Adrenal gland (tissue), 9 donors: ENCODE measurements at regions not wholly inside any gene's neighbourhood (a gene's known extent, or its start where the extent isn't known, plus 50 kb on each side); places are given as distances from the start of the nearest gene placed in this dataset.

Experiments
- DNase-seq, 7 donors: peaks; one replicate each; pipeline ENCODE4 v3.0.0-alpha.2; 2019 to 2020
- H3K27ac ChIP-seq, 5 donors: fragments of 200-600 bp; sonication (generic) in 4 of 5; 1 replicate in 3 of 5; 2 replicates in 2 of 5; pipeline versions ENCODE4 v1.5.1 to v1.8.0; 2016 to 2020; ENCODE audit warnings: mild to moderate bottlenecking in 1 of 5
- H3K27me3 ChIP-seq: fragments of 200-600 bp; 2 replicates; pipeline ENCODE4 v1.8.0; 2021
- H3K36me3 ChIP-seq, 2 donors: fragments of 200-600 bp; replicated peaks in 1 of 2; 1 replicate in 1 of 2; 2 replicates in 1 of 2; pipeline versions ENCODE4 v1.5.1 to v1.8.0; 2018 to 2022
- H3K4me1 ChIP-seq, 2 donors: fragments of 200-600 bp; replicated peaks in 1 of 2; 1 replicate in 1 of 2; 2 replicates in 1 of 2; pipeline versions ENCODE4 v1.5.1 to v1.8.0; 2018 to 2021
- H3K4me3 ChIP-seq, 4 donors: fragments of 200-600 bp; sonication (generic) in 3 of 4; one replicate each; pipeline ENCODE4 v1.5.1; 2016 to 2018
- H3K9me3 ChIP-seq, 3 donors: fragments of 200-600 bp; sonication (generic) in 1 of 3; replicated peaks in 1 of 3; 1 replicate in 2 of 3; 2 replicates in 1 of 3; pipeline versions ENCODE4 v1.5.1 to v1.8.0; 2016 to 2021
- POLR2A ChIP-seq, 2 donors: fragments of 450-650 bp; IDR thresholded peaks; one replicate each; pipeline ENCODE4 v1.6.1; 2017; ENCODE audit warnings: antibody characterized with exemption in 2 of 2, mild to moderate bottlenecking in 2 of 2, moderate library complexity in 1 of 2
- WGBS, 4 donors: extraction: QIAGEN DNeasy Blood & Tissue Kit in 2 of 4; methylation state at CpG; one replicate each; pipeline versions ENCODE4 v1.1.5 to v1.1.7; 2013 to 2017; 5-methylcytosine and 5-hydroxymethylcytosine counted together
- intact Hi-C, 2 donors: fragments of 100-400 bp; cut with DNase I; formaldehyde crosslinking; loops; one replicate each; pipeline versions ENCODE4 v1.14.1 to v1.15.0; 2022 to 2023
- TF ChIP-seq, protein P1 (sequence below), 6 experiments: fragments of 450-650 bp in 4 of 6; fragments of 200-600 bp in 2 of 6; sonication (generic) in 1 of 6; IDR thresholded peaks; 1 replicate in 5 of 6; 2 replicates in 1 of 6; pipeline versions ENCODE4 v1.5.1 to v1.8.0; 2016 to 2021; ENCODE audit warnings: antibody characterized with exemption in 6 of 6, mild to moderate bottlenecking in 2 of 6, moderate library complexity in 1 of 6
- donor health status: healthy with polysubstance abuse.
- donor health status: Bipolar disorder and iron deficiency.
- donor health status: DM: yes; HTN: yes; CAD: no.
- donor health status: DM: no; HTN: no; CAD: no.
- donor health status: DM: no; HTN: no; CAD: no.

DNA sequence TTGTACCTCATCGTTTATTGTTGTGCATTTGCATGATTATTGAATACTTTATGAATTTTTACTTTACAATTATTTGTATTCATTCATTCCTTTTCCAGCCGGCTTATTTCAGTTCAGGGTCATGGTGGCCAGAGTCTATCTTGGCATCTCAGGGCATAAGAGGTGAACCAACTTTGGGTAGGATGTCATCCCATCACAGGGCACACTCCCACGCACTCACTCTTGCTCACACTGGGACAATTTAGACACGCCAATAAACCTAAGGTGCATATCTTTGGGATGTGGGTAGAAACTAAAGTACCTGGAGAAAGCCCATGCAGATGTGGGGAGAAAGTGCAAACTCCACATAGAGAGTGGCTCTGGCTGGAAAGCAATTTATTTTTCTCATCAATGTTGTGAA is 158.1 kb upstream of the MAST4 start:
- intact Hi-C loops = no loop called here
- 80 to 89% (median 84%) methylated on average over 4 of the region's 4 CpGs for WGBS, 4 donors

DNA sequence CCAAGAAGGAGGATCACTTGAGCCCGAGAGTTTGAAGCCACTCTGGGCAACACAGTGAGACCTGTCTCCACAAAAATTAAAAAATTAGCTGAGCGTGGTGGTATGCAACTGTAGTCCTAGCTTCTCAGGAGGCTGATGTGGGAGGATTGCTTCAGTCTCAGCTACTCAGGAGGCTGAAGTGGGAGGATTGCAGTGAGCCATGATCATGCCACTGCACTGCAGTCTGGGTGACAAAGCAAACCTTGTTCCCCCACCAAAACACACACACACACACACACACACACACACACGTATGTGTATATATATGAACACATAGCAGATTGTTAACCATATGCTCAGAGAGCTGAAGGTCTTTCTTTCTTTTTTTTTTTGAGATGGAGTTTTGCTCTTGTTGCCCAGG is 157.5 kb upstream of the MAST4 start:
- H3K4me3 ChIP-seq = no peak overlapping the region
- peaks cover 7% of the 10 kb centered on the region for H3K27me3 ChIP-seq
- WGBS, 4 donors = 75 to 89% (median 82%) methylated on average over 3 of the region's 3 CpGs
- peaks cover 0 to 12% of the 10 kb centered on the region in 2 donors for H3K4me1 ChIP-seq
- DNase-seq = no peak
- TF ChIP-seq, protein P1, sequence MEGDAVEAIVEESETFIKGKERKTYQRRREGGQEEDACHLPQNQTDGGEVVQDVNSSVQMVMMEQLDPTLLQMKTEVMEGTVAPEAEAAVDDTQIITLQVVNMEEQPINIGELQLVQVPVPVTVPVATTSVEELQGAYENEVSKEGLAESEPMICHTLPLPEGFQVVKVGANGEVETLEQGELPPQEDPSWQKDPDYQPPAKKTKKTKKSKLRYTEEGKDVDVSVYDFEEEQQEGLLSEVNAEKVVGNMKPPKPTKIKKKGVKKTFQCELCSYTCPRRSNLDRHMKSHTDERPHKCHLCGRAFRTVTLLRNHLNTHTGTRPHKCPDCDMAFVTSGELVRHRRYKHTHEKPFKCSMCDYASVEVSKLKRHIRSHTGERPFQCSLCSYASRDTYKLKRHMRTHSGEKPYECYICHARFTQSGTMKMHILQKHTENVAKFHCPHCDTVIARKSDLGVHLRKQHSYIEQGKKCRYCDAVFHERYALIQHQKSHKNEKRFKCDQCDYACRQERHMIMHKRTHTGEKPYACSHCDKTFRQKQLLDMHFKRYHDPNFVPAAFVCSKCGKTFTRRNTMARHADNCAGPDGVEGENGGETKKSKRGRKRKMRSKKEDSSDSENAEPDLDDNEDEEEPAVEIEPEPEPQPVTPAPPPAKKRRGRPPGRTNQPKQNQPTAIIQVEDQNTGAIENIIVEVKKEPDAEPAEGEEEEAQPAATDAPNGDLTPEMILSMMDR (IDR thresholded peaks at IDR 0.05) = no peak
- no peak for TF ChIP-seq POLR2A (IDR thresholded peaks at IDR 0.05)
- intact Hi-C loops = no loop called here
- H3K27ac ChIP-seq = no peak overlapping the region
- no peaks in the 10 kb centered on the region for H3K36me3 ChIP-seq
- H3K9me3 ChIP-seq = no peaks in the 10 kb centered on the region

More for the DNA sequence above, 158.1 kb upstream of the MAST4 start:
- Histone ChIP-seq H3K36me3 (no peaks in the 10 kb centered on the region), H3K4me1 (peaks cover 0 to 9% of the 10 kb centered on the region in 2 donors), H3K27ac (no peak overlapping the region), H3K9me3 (no peaks in the 10 kb centered on the region), H3K27me3 (peaks cover 8% of the 10 kb centered on the region), H3K4me3 (no peak overlapping the region)
- TF ChIP-seq, protein P1 (IDR thresholded peaks at IDR 0.05) = no peak
- TF ChIP-seq POLR2A (IDR thresholded peaks at IDR 0.05) = no peak
- DNase-seq = no peak

DNA sequence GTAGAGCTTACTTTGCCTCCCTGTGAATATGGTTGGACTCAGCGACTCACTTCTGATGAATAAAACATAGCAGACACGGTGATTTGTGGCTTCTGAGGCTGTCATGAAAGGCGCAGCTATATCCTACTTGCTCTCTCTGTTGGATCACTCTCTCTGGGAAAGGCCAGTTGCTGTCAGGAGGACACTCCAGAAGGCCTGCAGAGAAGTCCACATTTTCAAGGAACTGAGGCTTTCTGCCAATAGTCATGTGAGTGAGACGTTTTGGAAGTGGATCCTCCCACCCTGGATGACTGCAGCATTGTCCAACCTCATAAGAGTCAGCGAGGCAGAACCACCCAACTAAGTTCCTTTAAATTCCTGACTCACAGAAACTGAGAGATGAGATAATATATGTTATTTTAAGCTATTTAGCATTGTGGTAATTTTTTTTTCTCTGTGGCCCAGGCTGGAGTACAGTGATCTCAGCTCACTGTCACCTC is 156.0 kb upstream of the MAST4 start:
- Histone ChIP-seq H3K27ac (no peak overlapping the region), H3K27me3 (no peaks in the 10 kb centered on the region), H3K36me3 (no peaks in the 10 kb centered on the region), H3K9me3 (no peaks in the 10 kb centered on the region), H3K4me3 (no peak overlapping the region), H3K4me1 (peaks cover 0 to 13% of the 10 kb centered on the region in 2 donors)
- TF ChIP-seq, protein P1 (IDR thresholded peaks at IDR 0.05) = no peak
- intact Hi-C loops = no loop called here
- 47 to 69% (median 53%) methylated on average over 5 of the region's 5 CpGs for WGBS, 4 donors
- peak in 4 of 7 donors; percentile 22 to 32 (median 30) for DNase-seq

DNA sequence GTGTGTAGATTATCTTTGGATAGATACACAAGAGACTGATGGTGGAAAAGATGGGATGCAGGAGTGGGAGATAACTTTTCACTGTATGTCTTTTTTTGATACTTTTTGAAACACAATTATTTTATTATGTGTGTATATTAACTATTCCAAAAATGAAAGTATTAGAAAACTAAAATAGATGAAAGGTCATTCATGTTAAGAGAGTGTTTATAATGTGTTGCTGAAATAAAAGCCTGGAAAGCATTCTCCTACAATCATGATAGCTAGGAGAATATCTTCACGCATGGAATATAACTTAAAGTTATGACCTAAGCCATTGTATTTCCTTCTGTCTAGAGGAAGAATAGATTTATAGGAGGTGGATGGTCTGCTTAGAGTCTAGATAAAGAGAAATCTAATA is 154.8 kb upstream of the MAST4 start:
- Histone ChIP-seq H3K9me3 (no peaks in the 10 kb centered on the region), H3K36me3 (no peaks in the 10 kb centered on the region), H3K27me3 (no peaks in the 10 kb centered on the region), H3K4me3 (no peak overlapping the region), H3K27ac (no peak overlapping the region), H3K4me1 (peaks cover 0 to 13% of the 10 kb centered on the region in 2 donors)
- DNase-seq = no peak
- whole genome bisulfite sequencing, 4 donors = 86 to 98% (median 92%) methylated on average over 1 of the region's 1 CpG
- intact Hi-C loops = no loop called here
- TF ChIP-seq, protein P1 (IDR thresholded peaks at IDR 0.05) = no peak
